ENCODE measurements at regions not wholly inside any gene's neighbourhood (a gene's known extent, or its start where the extent isn't known, plus 50 kb on each side); places are given as distances from the start of the nearest gene placed in this dataset.
A peak's percentile ranks its signal among the peaks of the same experiment; 100 is the strongest.
"Not testable (repeated sequence)": the region's sequence is repeated elsewhere in the genome, so short reads cannot be mapped to it uniquely, and the experiment has no call there.

DNA sequence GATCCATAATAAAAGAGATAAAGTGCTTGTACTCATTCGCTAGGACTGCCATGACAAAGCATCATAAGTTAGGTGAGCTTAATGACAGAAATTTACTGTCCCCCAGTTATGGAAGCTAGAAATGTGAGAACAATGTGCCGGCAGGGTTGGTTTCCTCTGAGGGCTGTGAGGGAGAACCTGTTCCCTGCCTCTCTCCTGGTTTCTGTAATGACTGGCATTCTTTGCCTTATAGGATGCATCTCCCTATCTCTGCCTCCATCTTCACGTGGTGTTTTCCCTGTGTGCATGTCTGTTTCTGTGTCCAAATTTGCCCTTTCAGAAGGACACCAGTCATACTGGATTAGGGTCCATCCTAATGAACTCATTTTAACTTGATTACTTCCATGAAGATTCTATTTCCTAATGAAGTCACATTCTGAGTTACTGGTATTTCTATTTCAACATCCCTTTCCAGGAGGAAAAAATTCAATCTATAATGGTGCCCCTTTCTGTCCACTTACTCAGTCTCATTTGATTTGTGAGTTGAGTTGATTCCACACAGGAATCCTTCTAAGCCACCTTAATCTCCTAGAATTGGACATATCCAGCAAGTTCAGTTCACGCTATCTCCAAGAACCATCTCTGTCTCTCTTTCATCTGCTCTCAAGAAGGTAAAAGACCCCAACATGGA is 71.2 kb upstream of the LIPC start:
- no peak overlapping the region for H3K4me3 ChIP-seq (ENCODE audit: low read depth, low read length)
- ChIA-PET POLR2A (interaction anchor here (0.6 kb wide), 1 partner anchor 29 kb away, joined by 3 read pairs; no protein-coding TSS in a partner anchor), CTCF (no interaction called here)
- DNase-seq (ENCODE audit: low read depth): no peak
- peaks cover 3% of the 10 kb centered on the region for H3K27me3 ChIP-seq (ENCODE audit: control insufficient read depth, insufficient read depth, low read length)
- TF ChIP-seq, protein P1, sequence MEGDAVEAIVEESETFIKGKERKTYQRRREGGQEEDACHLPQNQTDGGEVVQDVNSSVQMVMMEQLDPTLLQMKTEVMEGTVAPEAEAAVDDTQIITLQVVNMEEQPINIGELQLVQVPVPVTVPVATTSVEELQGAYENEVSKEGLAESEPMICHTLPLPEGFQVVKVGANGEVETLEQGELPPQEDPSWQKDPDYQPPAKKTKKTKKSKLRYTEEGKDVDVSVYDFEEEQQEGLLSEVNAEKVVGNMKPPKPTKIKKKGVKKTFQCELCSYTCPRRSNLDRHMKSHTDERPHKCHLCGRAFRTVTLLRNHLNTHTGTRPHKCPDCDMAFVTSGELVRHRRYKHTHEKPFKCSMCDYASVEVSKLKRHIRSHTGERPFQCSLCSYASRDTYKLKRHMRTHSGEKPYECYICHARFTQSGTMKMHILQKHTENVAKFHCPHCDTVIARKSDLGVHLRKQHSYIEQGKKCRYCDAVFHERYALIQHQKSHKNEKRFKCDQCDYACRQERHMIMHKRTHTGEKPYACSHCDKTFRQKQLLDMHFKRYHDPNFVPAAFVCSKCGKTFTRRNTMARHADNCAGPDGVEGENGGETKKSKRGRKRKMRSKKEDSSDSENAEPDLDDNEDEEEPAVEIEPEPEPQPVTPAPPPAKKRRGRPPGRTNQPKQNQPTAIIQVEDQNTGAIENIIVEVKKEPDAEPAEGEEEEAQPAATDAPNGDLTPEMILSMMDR (IDR thresholded peaks at IDR 0.05; ENCODE audit: insufficient read depth, low read depth, low read length): no peak
- no peaks in the 10 kb centered on the region for H3K36me3 ChIP-seq (ENCODE audit: control insufficient read depth, insufficient read depth, low read length)

- CTCF ChIA-PET: interaction anchor here (0.5 kb wide), 1 partner anchor 18 kb away, joined by 3 read pairs; no protein-coding TSS in a partner anchor
- POLR2A ChIA-PET: interaction anchor here (0.6 kb wide), 1 partner anchor 30 kb away, joined by 3 read pairs; no protein-coding TSS in a partner anchor
- peak; percentile 92 for DNase-seq (ENCODE audit: low read depth)
These were observed 70.5 kb upstream of the LIPC start for GRCh38 chr15:58361273-58361759.

DNA sequence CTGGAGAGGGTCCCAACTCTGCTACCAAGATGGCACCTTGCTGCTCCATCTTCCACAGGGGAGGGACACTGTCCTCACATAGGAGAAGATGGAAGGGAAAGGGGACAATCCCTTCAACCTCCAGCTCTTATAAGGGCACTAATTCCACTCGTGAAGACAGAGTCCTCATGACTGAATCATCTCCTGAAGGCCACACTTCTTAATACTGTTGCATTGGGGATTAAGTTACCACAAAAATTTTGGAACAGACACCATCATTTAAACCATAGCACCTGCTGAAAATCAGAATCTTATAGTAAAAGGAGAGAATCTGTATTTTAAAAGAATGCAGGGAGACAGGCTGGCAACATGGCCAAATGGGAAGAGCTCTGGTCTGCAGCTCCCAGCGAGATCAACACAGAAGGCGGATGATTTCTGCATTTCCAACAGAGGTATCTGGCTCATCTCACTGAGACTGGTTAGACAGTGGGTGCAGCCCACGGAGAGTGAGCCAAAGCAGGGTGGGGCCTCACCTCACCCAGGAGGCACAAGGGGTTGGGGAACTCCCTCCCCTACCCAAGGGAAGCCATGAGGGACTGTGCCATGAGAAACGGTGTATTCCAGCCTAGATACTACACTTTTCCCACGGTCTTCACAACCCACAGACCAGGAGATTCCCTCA is 69.4 kb upstream of the LIPC start:
- Histone ChIP-seq H3K4me3 (ENCODE audit: low read depth, low read length) (no peak overlapping the region), H3K27me3 (ENCODE audit: control insufficient read depth, insufficient read depth, low read length) (peaks cover 3% of the 10 kb centered on the region), H3K36me3 (ENCODE audit: control insufficient read depth, insufficient read depth, low read length) (no peaks in the 10 kb centered on the region)
- DNase-seq (ENCODE audit: low read depth): no peak
- ChIA-PET POLR2A (no interaction called here), CTCF (no interaction called here)
- TF ChIP-seq, protein P1 (IDR thresholded peaks at IDR 0.05; ENCODE audit: insufficient read depth, low read depth, low read length): no peak

More at GRCh38 chr15:58361273-58361759, 70.5 kb upstream of the LIPC start:
- Histone ChIP-seq H3K27me3 (ENCODE audit: control insufficient read depth, insufficient read depth, low read length) (peaks cover 3% of the 10 kb centered on the region), H3K36me3 (ENCODE audit: control insufficient read depth, insufficient read depth, low read length) (no peaks in the 10 kb centered on the region), H3K4me3 (ENCODE audit: low read depth, low read length) (no peak overlapping the region)
- TF ChIP-seq, protein P1 (IDR thresholded peaks at IDR 0.05; ENCODE audit: insufficient read depth, low read depth, low read length): no peak

GRCh38 chr15:58363118-58363517 is 68.7 kb upstream of the LIPC start:
- H3K27me3 ChIP-seq (ENCODE audit: control insufficient read depth, insufficient read depth, low read length); POLR2A ChIA-PET; CTCF ChIA-PET; H3K36me3 ChIP-seq (ENCODE audit: control insufficient read depth, insufficient read depth, low read length); DNase-seq (ENCODE audit: low read depth); H3K4me3 ChIP-seq (ENCODE audit: low read depth, low read length): not testable (repeated sequence)

DNA sequence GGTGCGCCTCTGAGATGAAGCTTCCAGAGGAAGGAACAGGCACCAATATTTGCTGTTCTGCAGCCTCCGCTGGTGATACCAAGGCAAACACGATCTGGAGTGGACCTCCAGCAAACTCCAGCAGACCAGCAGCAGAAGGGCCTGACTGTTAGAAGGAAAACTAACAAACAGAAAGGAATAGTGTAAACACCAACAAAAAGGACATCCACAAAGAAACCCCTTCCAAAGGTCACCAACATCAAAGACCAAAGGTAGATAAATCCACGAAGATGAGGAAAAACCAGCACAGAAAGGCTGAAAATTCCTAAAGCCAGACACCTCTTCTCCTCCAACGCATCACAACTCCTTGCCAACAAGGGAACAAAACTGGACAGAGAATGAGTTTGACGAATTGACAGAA is 68.1 kb upstream of the LIPC start:
- H3K36me3 ChIP-seq (ENCODE audit: control insufficient read depth, insufficient read depth, low read length); DNase-seq (ENCODE audit: low read depth); H3K27me3 ChIP-seq (ENCODE audit: control insufficient read depth, insufficient read depth, low read length); CTCF ChIA-PET; H3K4me3 ChIP-seq (ENCODE audit: low read depth, low read length); POLR2A ChIA-PET: not testable (repeated sequence)

DNA sequence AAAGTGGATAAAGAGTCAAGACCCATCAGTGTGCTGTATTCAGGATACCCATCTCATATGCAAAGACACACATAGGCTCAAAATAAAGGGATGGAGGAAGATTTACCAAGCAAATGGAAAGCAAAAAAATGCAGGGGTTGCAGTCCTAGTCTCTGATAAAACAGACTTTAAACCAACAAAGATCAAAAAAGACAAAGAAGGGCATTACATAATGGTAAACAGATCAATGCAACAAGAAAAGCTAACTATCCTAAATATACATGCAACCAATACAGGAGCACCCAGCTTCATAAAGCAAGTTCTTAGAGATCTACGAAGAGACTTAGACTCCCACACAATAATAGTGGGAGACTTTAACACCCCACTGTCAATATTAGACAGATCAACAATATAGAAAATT is 66.7 kb upstream of the LIPC start:
- H3K27me3 ChIP-seq (ENCODE audit: control insufficient read depth, insufficient read depth, low read length); H3K36me3 ChIP-seq (ENCODE audit: control insufficient read depth, insufficient read depth, low read length); CTCF ChIA-PET; H3K4me3 ChIP-seq (ENCODE audit: low read depth, low read length); DNase-seq (ENCODE audit: low read depth); POLR2A ChIA-PET: not testable (repeated sequence)

All from BJ (cell line).